GM19043 (cell line): ENCODE measurements at regions not wholly inside any gene's neighbourhood (a gene's known extent, or its start where the extent isn't known, plus 50 kb on each side); places are given as distances from the start of the nearest gene placed in this dataset.

ENCODE experiments used
- ATAC-seq: cut with Tn5 transposase; IDR thresholded peaks from one replicate; pipeline ENCODE4 v1.9.1; 2021; ENCODE audit warnings: low read depth; ENCODE audit not compliant: unreplicated experiment

- no peak for ATAC-seq
These were observed 231.2 kb upstream of the GSE1 start for GRCh38 chr16:85381738-85382592.

GRCh38 chr16:85382717-85383118 lies 230.4 kb upstream of the GSE1 start:
- no peak for ATAC-seq

- ATAC-seq: no peak
These were observed 229.0 kb upstream of the GSE1 start for GRCh38 chr16:85383836-85384832.

GRCh38 chr16:85384833-85385462 lies 228.2 kb upstream of the GSE1 start:
- ATAC-seq: no peak

GRCh38 chr16:85385463-85386331 lies 227.4 kb upstream of the GSE1 start:
- no peak for ATAC-seq

- ATAC-seq: no peak
These were observed 226.5 kb upstream of the GSE1 start for GRCh38 chr16:85386467-85387170.

- ATAC-seq: no peak
These were observed 226.0 kb upstream of the GSE1 start for GRCh38 chr16:85387171-85387507.

GRCh38 chr16:85387731-85388295 lies 225.3 kb upstream of the GSE1 start:
- no peak for ATAC-seq

- ATAC-seq: no peak
These were observed 223.2 kb upstream of the GSE1 start for GRCh38 chr16:85389679-85390470.

GRCh38 chr16:85390511-85391174 lies 222.5 kb upstream of the GSE1 start:
- no peak for ATAC-seq

- ATAC-seq: no peak
These were observed 221.9 kb upstream of the GSE1 start for GRCh38 chr16:85391175-85391707.

- ATAC-seq: no peak
These were observed 221.1 kb upstream of the GSE1 start for GRCh38 chr16:85391769-85392583.

GRCh38 chr16:85392756-85393673 lies 220.1 kb upstream of the GSE1 start:
- no peak for ATAC-seq

- no peak for ATAC-seq
These were observed 219.3 kb upstream of the GSE1 start for GRCh38 chr16:85393674-85394451.
